Effector memory CD8-positive, alpha-beta T cell (primary cell): ENCODE measurements at regions not wholly inside any gene's neighbourhood (a gene's known extent, or its start where the extent isn't known, plus 50 kb on each side); places are given as distances from the start of the nearest gene placed in this dataset.

Experiments used
- ATAC-seq: fragments of 150-1000 bp; cut with Tn5 transposase; replicated peaks from 2 replicates; pipeline ENCODE4 v1.10.0; 2021; ENCODE audit warnings: mild to moderate bottlenecking, moderate library complexity
- DNase-seq, 3 experiments: peaks; one replicate each; pipeline ENCODE4 v3.0.0; 2021
- H3K27ac Mint-ChIP-seq, 2 donors: one replicate each; pipeline ENCODE4 v1.8.0; 2022; ENCODE audit warnings: mild to moderate bottlenecking in 2 of 2, mixed read lengths in 2 of 2, moderate library complexity in 2 of 2
- H3K27me3 Mint-ChIP-seq, 2 donors: one replicate each; pipeline ENCODE4 v1.8.0; 2022; ENCODE audit warnings: mixed read lengths in 2 of 2
- H3K36me3 Mint-ChIP-seq: one replicate; pipeline ENCODE4 v1.8.0; 2022; ENCODE audit warnings: mild to moderate bottlenecking, moderate library complexity, mixed read lengths; ENCODE audit not compliant: insufficient read depth
- H3K4me1 Mint-ChIP-seq, 2 donors: one replicate each; pipeline ENCODE4 v1.8.0; 2022; ENCODE audit warnings: low read depth in 2 of 2, mixed read lengths in 2 of 2
- H3K4me3 Mint-ChIP-seq, 2 donors: one replicate each; pipeline ENCODE4 v1.8.0; 2022; ENCODE audit warnings: mild to moderate bottlenecking in 2 of 2, mixed read lengths in 2 of 2, moderate library complexity in 2 of 2
- H3K9me3 Mint-ChIP-seq, 2 donors: one replicate each; pipeline ENCODE4 v1.8.0; 2022; ENCODE audit warnings: mixed read lengths in 2 of 2

GRCh38 chr10:36094096-36094495 lies 452.0 kb upstream of the FZD8 start:
- no peak for ATAC-seq
- H3K9me3 Mint-ChIP-seq = peaks cover 6 to 14% of the 10 kb centered on the region in 2 donors
- no peaks in the 10 kb centered on the region for H3K36me3 Mint-ChIP-seq
- H3K4me1 Mint-ChIP-seq = no peaks in the 10 kb centered on the region
- no peaks in the 10 kb centered on the region for H3K27me3 Mint-ChIP-seq
- H3K27ac Mint-ChIP-seq = no peak overlapping the region
- H3K4me3 Mint-ChIP-seq = no peak overlapping the region
- no peak for DNase-seq

- Mint-ChIP-seq H3K4me3 (no peak overlapping the region), H3K27me3 (no peaks in the 10 kb centered on the region), H3K9me3 (peaks cover 6 to 11% of the 10 kb centered on the region in 2 donors), H3K27ac (no peak overlapping the region), H3K36me3 (no peaks in the 10 kb centered on the region), H3K4me1 (no peaks in the 10 kb centered on the region)
- DNase-seq = no peak
- no peak for ATAC-seq
Measured at GRCh38 chr10:36092116-36092515, 450.0 kb upstream of the FZD8 start.

GRCh38 chr10:36091007-36091406 lies 448.9 kb upstream of the FZD8 start:
- no peak overlapping the region for H3K4me3 Mint-ChIP-seq
- no peaks in the 10 kb centered on the region for H3K27me3 Mint-ChIP-seq
- ATAC-seq = no peak
- no peak overlapping the region for H3K27ac Mint-ChIP-seq
- peaks cover 6 to 11% of the 10 kb centered on the region in 2 donors for H3K9me3 Mint-ChIP-seq
- no peaks in the 10 kb centered on the region for H3K36me3 Mint-ChIP-seq
- no peaks in the 10 kb centered on the region for H3K4me1 Mint-ChIP-seq
- no peak for DNase-seq

- no peak for ATAC-seq
- no peak for DNase-seq
- no peak overlapping the region for H3K4me3 Mint-ChIP-seq
- no peaks in the 10 kb centered on the region for H3K4me1 Mint-ChIP-seq
- H3K27ac Mint-ChIP-seq = no peak overlapping the region
- H3K36me3 Mint-ChIP-seq = no peaks in the 10 kb centered on the region
- no peaks in the 10 kb centered on the region for H3K27me3 Mint-ChIP-seq
- peaks cover 4 to 17% of the 10 kb centered on the region in 2 donors for H3K9me3 Mint-ChIP-seq
Measured at GRCh38 chr10:36089790-36090440, 447.8 kb upstream of the FZD8 start.

- H3K4me3 Mint-ChIP-seq = no peak overlapping the region
- no peak overlapping the region for H3K27ac Mint-ChIP-seq
- no peaks in the 10 kb centered on the region for H3K36me3 Mint-ChIP-seq
- no peaks in the 10 kb centered on the region for H3K4me1 Mint-ChIP-seq
- peaks cover 6 to 26% of the 10 kb centered on the region in 2 donors for H3K9me3 Mint-ChIP-seq
- ATAC-seq (no peak), DNase-seq (no peak)
- H3K27me3 Mint-ChIP-seq = no peaks in the 10 kb centered on the region
Measured at GRCh38 chr10:36087006-36088005, 445.2 kb upstream of the FZD8 start.

GRCh38 chr10:36075196-36075595 lies 433.1 kb upstream of the FZD8 start:
- no peaks in the 10 kb centered on the region for H3K36me3 Mint-ChIP-seq
- ATAC-seq (no peak), DNase-seq (no peak)
- H3K9me3 Mint-ChIP-seq = peaks cover 9 to 10% of the 10 kb centered on the region in 2 donors
- no peak overlapping the region for H3K27ac Mint-ChIP-seq
- no peaks in the 10 kb centered on the region for H3K4me1 Mint-ChIP-seq
- no peaks in the 10 kb centered on the region for H3K27me3 Mint-ChIP-seq
- H3K4me3 Mint-ChIP-seq = no peak overlapping the region

GRCh38 chr10:36073796-36074345 lies 431.8 kb upstream of the FZD8 start:
- DNase-seq (no peak), ATAC-seq (no peak)
- Mint-ChIP-seq H3K27ac (no peak overlapping the region), H3K4me1 (no peaks in the 10 kb centered on the region), H3K36me3 (no peaks in the 10 kb centered on the region), H3K9me3 (peaks cover 8 to 10% of the 10 kb centered on the region in 2 donors), H3K27me3 (no peaks in the 10 kb centered on the region), H3K4me3 (no peak overlapping the region)

GRCh38 chr10:36068542-36068941 lies 426.4 kb upstream of the FZD8 start:
- Mint-ChIP-seq H3K36me3 (peaks cover 3% of the 10 kb centered on the region), H3K4me1 (no peaks in the 10 kb centered on the region), H3K4me3 (no peak overlapping the region), H3K27me3 (no peaks in the 10 kb centered on the region), H3K9me3 (peaks cover 3 to 18% of the 10 kb centered on the region in 2 donors), H3K27ac (no peak overlapping the region)
- no peak for ATAC-seq
- DNase-seq = no peak

GRCh38 chr10:36067748-36068147 lies 425.7 kb upstream of the FZD8 start:
- no peak overlapping the region for H3K4me3 Mint-ChIP-seq
- DNase-seq (no peak), ATAC-seq (no peak)
- peaks cover 3% of the 10 kb centered on the region for H3K36me3 Mint-ChIP-seq
- H3K9me3 Mint-ChIP-seq = peaks cover 3 to 18% of the 10 kb centered on the region in 2 donors
- no peaks in the 10 kb centered on the region for H3K4me1 Mint-ChIP-seq
- H3K27me3 Mint-ChIP-seq = no peaks in the 10 kb centered on the region
- H3K27ac Mint-ChIP-seq = no peak overlapping the region

GRCh38 chr10:36066850-36067249 lies 424.8 kb upstream of the FZD8 start:
- H3K4me1 Mint-ChIP-seq = no peaks in the 10 kb centered on the region
- no peak overlapping the region for H3K4me3 Mint-ChIP-seq

GRCh38 chr10:36066102-36066501 lies 424.0 kb upstream of the FZD8 start:
- no peaks in the 10 kb centered on the region for H3K4me1 Mint-ChIP-seq
- no peak overlapping the region for H3K27ac Mint-ChIP-seq
- ATAC-seq (no peak), DNase-seq (no peak)
- H3K9me3 Mint-ChIP-seq = peaks cover 3 to 18% of the 10 kb centered on the region in 2 donors
- no peaks in the 10 kb centered on the region for H3K27me3 Mint-ChIP-seq
- peaks cover 3% of the 10 kb centered on the region for H3K36me3 Mint-ChIP-seq
- H3K4me3 Mint-ChIP-seq = no peak overlapping the region

More at GRCh38 chr10:36066850-36067249, 424.8 kb upstream of the FZD8 start:
- Mint-ChIP-seq H3K9me3 (peaks cover 3 to 18% of the 10 kb centered on the region in 2 donors), H3K27me3 (no peaks in the 10 kb centered on the region), H3K36me3 (peaks cover 3% of the 10 kb centered on the region), H3K27ac (no peak overlapping the region)
- no peak for DNase-seq
- ATAC-seq = no peak

- DNase-seq = no peak
- Mint-ChIP-seq H3K27me3 (no peaks in the 10 kb centered on the region), H3K36me3 (peaks cover 3% of the 10 kb centered on the region), H3K9me3 (peaks cover 9 to 10% of the 10 kb centered on the region in 2 donors), H3K27ac (no peak overlapping the region), H3K4me3 (no peak overlapping the region), H3K4me1 (no peaks in the 10 kb centered on the region)
- no peak for ATAC-seq
Measured at GRCh38 chr10:36063396-36063795, 421.3 kb upstream of the FZD8 start.

GRCh38 chr10:36057731-36058130 lies 415.6 kb upstream of the FZD8 start:
- ATAC-seq (no peak), DNase-seq (no peak)
- peaks cover 0 to 10% of the 10 kb centered on the region in 2 donors for H3K9me3 Mint-ChIP-seq
- no peaks in the 10 kb centered on the region for H3K36me3 Mint-ChIP-seq
- H3K27me3 Mint-ChIP-seq = no peaks in the 10 kb centered on the region
- no peak overlapping the region for H3K4me3 Mint-ChIP-seq
- no peak overlapping the region for H3K27ac Mint-ChIP-seq
- no peaks in the 10 kb centered on the region for H3K4me1 Mint-ChIP-seq
